ENCODE measurements at regions not wholly inside any gene's neighbourhood (a gene's known extent, or its start where the extent isn't known, plus 50 kb on each side); places are given as distances from the start of the nearest gene placed in this dataset.

DNA sequence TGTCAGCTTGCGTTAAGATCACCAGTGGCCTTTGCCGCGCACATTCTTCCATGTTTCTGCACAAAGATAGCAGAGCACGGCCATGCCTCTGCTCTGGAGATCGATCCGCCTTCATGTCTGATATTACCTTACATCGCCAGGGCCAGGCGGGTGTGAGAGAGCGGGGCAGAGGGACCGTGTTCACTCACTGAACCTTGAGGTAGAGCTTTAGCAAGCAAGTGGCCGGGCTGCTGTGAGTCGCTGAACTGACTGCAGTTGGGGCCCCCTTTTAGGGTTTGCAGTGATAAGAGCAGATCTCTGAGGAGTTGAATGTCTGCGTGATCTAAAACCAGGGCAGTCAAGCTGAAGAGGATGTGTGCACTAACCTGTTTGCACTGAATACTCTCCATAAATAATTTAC lies 275.4 kb upstream of the OBI1 start:
- H3K23ac ChIP-seq (ENCODE audit: insufficient read length): no peak overlapping the region
- no peak overlapping the region for H4K5ac ChIP-seq (ENCODE audit: insufficient read length, low read depth, low read length)
- H4K20me1 ChIP-seq (replicated peaks in 1 of 2; ENCODE audit: control insufficient read depth in 1 of 2, insufficient read depth in 2 of 2, low read length in 2 of 2): no peaks in the 10 kb centered on the region
- H2BK15ac ChIP-seq (ENCODE audit: low read length): no peak overlapping the region
- H3K14ac ChIP-seq (ENCODE audit: insufficient read length): no peak overlapping the region
- peaks cover 0 to 2% (median 0%) of the 10 kb centered on the region in 4 experiments; a peak in 1 of 7 replicates for H3K4me1 ChIP-seq (replicated peaks in 1 of 4; ENCODE audit: control insufficient read depth in 3 of 4, insufficient read depth in 4 of 4, low read length in 3 of 4)
- H3K9ac ChIP-seq (replicated peaks in 1 of 4; ENCODE audit: extremely low read depth in 1 of 4, low read depth in 3 of 4, low read length in 3 of 4): no peak overlapping the region
- H2BK5ac ChIP-seq (ENCODE audit: low read depth, low read length): no peak overlapping the region
- FAIRE-seq (no peak), DNase-seq (ENCODE audit: low read depth in 1 of 2, low spot score in 2 of 2) (no peak)
- H3K27ac ChIP-seq (ENCODE audit: low read depth, low read length): no peak overlapping the region
- H3K4ac ChIP-seq (replicated peaks; ENCODE audit: insufficient read length, low read depth, low read length): no peak overlapping the region
- H4K91ac ChIP-seq (replicated peaks; ENCODE audit: insufficient read length, low read length): no peak overlapping the region
- H3K36me3 ChIP-seq (ENCODE audit: control insufficient read depth in 2 of 4, insufficient read depth in 4 of 4, low read length in 3 of 4): no peaks in the 10 kb centered on the region
- H2BK20ac ChIP-seq (ENCODE audit: low read length): no peak overlapping the region
- H3K18ac ChIP-seq (ENCODE audit: extremely low read depth, low read length): 0 out of 2 replicates have a peak overlapping the region, but pooled peaks have one; percentile 28
- H3K79me2 ChIP-seq (ENCODE audit: control insufficient read depth in 1 of 2, insufficient read depth in 2 of 2, low read length in 2 of 2): no peaks in the 10 kb centered on the region
- CTCF ChIA-PET (ENCODE audit: partially characterized antibody): interaction anchor here (0.9 kb wide), 1 partner anchor 44 kb away, joined by 4 read pairs; no protein-coding TSS in a partner anchor
- H3K56ac ChIP-seq (replicated peaks; ENCODE audit: insufficient read length, low read depth, low read length): no peak overlapping the region
- no peak overlapping the region for H2BK120ac ChIP-seq (replicated peaks; ENCODE audit: low read depth, low read length)
- no peaks in the 10 kb centered on the region for H3K27me3 ChIP-seq (replicated peaks in 1 of 4; ENCODE audit: control insufficient read depth in 3 of 4, extremely low read depth in 1 of 4, insufficient read depth in 3 of 4, low read length in 3 of 4)
- TF ChIP-seq NANOG (IDR thresholded peaks at IDR 0.05; ENCODE audit: insufficient read depth, low read depth, low read length, poor library complexity, severe bottlenecking): no peak
- no peak for TF ChIP-seq KDM1A (IDR thresholded peaks at IDR 0.05; ENCODE audit: borderline replicate concordance, low read length)
- TF ChIP-seq POU5F1 (IDR thresholded peaks at IDR 0.05; ENCODE audit: low read depth, low read length): no peak
- no peak for TF ChIP-seq TAF1 (IDR thresholded peaks at IDR 0.05; ENCODE audit: low read depth, low read length)
- no peak for TF ChIP-seq TEAD4 (IDR thresholded peaks at IDR 0.05; ENCODE audit: low read depth, low read length)
- TF ChIP-seq ATF2 (IDR thresholded peaks at IDR 0.05; ENCODE audit: low read length): no peak
- no peak for TF ChIP-seq SP4 (IDR thresholded peaks at IDR 0.05; ENCODE audit: low read length)
- TF ChIP-seq, protein P1, sequence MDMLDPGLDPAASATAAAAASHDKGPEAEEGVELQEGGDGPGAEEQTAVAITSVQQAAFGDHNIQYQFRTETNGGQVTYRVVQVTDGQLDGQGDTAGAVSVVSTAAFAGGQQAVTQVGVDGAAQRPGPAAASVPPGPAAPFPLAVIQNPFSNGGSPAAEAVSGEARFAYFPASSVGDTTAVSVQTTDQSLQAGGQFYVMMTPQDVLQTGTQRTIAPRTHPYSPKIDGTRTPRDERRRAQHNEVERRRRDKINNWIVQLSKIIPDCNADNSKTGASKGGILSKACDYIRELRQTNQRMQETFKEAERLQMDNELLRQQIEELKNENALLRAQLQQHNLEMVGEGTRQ (IDR thresholded peaks at IDR 0.05; ENCODE audit: low read length): no peak
- TF ChIP-seq CHD2 (IDR thresholded peaks at IDR 0.05; ENCODE audit: low read length): no peak
- TF ChIP-seq MAFK (IDR thresholded peaks at IDR 0.05; ENCODE audit: low read depth, low read length): no peak
- no peak for TF ChIP-seq POLR2A (IDR thresholded peaks at IDR 0.05; ENCODE audit: control extremely low read depth in 1 of 2, low read depth in 2 of 2, low read length in 2 of 2)
- no peak overlapping the region for H2BK12ac ChIP-seq (ENCODE audit: low read depth, low read length)
- 0 out of 2 replicates have a peak overlapping the region, but pooled peaks have one; percentile 23 for H2AFZ ChIP-seq (ENCODE audit: low read length)
- POLR2A ChIA-PET (ENCODE audit: partially characterized antibody): no interaction called here
- WGBS, 2 experiments (ENCODE audit: extremely low coverage in 1 of 2, insufficient coverage in 1 of 2, insufficient read length in 1 of 2, insufficient replicate concordance in 2 of 2, low coverage in 1 of 2, low lambda C conversion rate in 2 of 2, missing lambda C conversion rate in 1 of 2): 92% methylated on average over 12 of the region's 13 CpGs; no CpG with 5 or more reads in 1 of the 2 experiments
- no peak overlapping the region for H2AK5ac ChIP-seq (ENCODE audit: low read depth, low read length)
- no peaks in the 10 kb centered on the region for H3K79me1 ChIP-seq (ENCODE audit: low read depth, low read length)
- H3K4me2 ChIP-seq (ENCODE audit: insufficient read depth in 1 of 2, low read depth in 2 of 2, low read length in 2 of 2): no peak overlapping the region
- H3K9me3 ChIP-seq (ENCODE audit: insufficient read depth in 2 of 2, low read depth in 1 of 2, low read length in 1 of 2): no peaks in the 10 kb centered on the region
- no peak overlapping the region for H4K8ac ChIP-seq (ENCODE audit: extremely low read depth, insufficient read depth, low read length)
- no peaks in the 10 kb centered on the region for H3K23me2 ChIP-seq (ENCODE audit: low read depth, low read length)
- no peak overlapping the region for H3K4me3 ChIP-seq (ENCODE audit: extremely low read depth in 1 of 4, insufficient read depth in 2 of 4, low read depth in 3 of 4, low read length in 4 of 4)

Data from H1 (cell line).